HFFc6 (cell line): ENCODE measurements at regions not wholly inside any gene's neighbourhood (a gene's known extent, or its start where the extent isn't known, plus 50 kb on each side); places are given as distances from the start of the nearest gene placed in this dataset.

Experiments
- DNase-seq: peaks from one replicate; pipeline ENCODE4 v3.0.0-alpha.2; 2018
- H3K27ac Mint-ChIP-seq: 2 replicates; pipeline ENCODE4 v1.8.0; 2020; ENCODE audit warnings: mild to moderate bottlenecking, mixed read lengths
- H3K27me3 Mint-ChIP-seq: 2 replicates; pipeline ENCODE4 v1.8.0; 2021; ENCODE audit warnings: mild to moderate bottlenecking, moderate library complexity, mixed read lengths; ENCODE audit not compliant: insufficient read depth
- H3K36me3 Mint-ChIP-seq: 2 replicates; pipeline ENCODE4 v1.8.0; 2021; ENCODE audit warnings: low read depth, mixed read lengths
- H3K4me1 Mint-ChIP-seq: 2 replicates; pipeline ENCODE4 v1.8.0; 2020; ENCODE audit warnings: low read depth, mixed read lengths
- H3K4me3 Mint-ChIP-seq: 2 replicates; pipeline ENCODE4 v1.8.0; 2020; ENCODE audit warnings: mild to moderate bottlenecking, moderate library complexity, mixed read lengths
- H3K9me3 Mint-ChIP-seq: 2 replicates; pipeline ENCODE4 v1.8.0; 2020; ENCODE audit warnings: mild to moderate bottlenecking, mixed read lengths
- CTCF ChIP-seq: fragments of 200-600 bp; sonication (generic); IDR thresholded peaks from 2 replicates; pipeline ENCODE4 v1.5.0; 2021; ENCODE audit warnings: antibody characterized with exemption, mild to moderate bottlenecking

DNA sequence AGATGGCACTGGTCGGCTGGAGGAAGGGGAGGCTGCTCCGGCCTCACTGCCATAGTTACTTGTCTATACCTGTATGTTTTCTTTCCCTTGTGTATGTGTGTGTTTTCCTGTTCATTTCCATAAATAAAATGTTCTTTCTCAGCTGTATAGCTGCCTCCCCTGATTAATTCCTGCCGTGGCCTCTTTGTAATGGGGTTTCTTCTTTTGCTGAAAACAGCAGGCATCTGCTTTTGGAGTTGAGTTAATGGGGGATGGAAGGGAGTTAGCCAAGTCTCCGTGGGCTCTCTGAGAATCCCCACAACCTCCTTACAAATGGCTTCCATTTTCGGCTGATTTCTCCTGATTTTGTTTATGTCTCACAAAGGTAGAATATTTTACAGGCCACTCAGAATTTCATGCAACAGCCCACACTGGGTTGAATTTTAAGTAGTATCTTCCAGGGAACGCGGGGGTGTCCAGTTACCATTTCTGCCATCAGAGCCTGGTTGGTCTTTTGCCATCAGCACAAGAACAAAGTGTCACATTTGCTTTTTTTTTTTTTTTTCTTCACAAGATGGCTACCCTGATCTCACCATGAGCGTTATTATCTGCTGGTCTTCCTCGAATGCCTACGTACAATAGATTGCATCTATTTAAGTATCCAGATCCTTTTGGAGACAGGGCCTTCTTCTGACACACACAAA is 88.1 kb upstream of the NRP1 start:
- peak overlapping the region; percentile 69; the same call in 1 of the 2 replicates for H3K27ac Mint-ChIP-seq
- DNase-seq = no peak
- no peaks in the 10 kb centered on the region for H3K27me3 Mint-ChIP-seq

DNA sequence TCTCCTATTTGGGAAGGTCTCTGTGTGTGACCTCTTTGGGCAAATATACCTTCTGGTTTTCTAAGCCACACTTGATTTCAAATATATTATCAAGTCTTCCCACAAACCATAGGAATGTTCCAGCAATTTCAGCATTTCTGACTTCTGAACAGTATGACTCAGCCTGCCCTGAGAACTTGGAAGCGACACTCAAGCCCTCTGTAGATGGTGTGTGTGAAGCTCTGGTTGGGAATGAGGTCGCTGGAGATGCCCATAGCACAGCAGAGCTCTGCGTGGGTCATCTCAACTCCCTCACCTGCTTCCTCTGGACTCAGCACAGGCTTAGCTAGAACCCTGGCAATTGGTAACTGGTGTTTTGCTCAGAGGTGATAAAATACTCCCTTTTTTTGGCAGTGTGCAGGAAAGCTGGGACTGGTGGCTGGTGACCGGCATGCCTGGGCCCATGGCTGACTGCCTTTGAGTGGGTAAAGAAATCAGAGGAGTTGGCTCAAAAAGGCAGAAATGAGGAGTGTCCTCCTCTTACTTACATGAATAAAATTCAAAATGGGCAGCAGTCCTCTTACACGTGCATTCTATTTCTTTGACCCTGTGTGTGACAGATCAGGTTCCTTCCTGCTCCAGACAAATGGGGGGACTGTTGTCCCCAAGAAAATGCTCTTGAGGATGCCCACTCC is 87.5 kb upstream of the NRP1 start:
- Mint-ChIP-seq H3K4me3 (no peak overlapping the region), H3K36me3 (no peaks in the 10 kb centered on the region), H3K9me3 (no peaks in the 10 kb centered on the region), H3K27me3 (no peaks in the 10 kb centered on the region), H3K27ac (peak overlapping the region; percentile 69), H3K4me1 (peaks cover 36% of the 10 kb centered on the region)
- peak; percentile 86 for DNase-seq
- TF ChIP-seq CTCF = no peak

More for the DNA sequence above, 88.1 kb upstream of the NRP1 start:
- no peak for TF ChIP-seq CTCF
- Mint-ChIP-seq H3K9me3 (no peaks in the 10 kb centered on the region), H3K4me1 (peaks cover 36% of the 10 kb centered on the region), H3K4me3 (no peak overlapping the region), H3K36me3 (no peaks in the 10 kb centered on the region)

GRCh38 chr10:33419311-33419710 is 84.8 kb upstream of the NRP1 start:
- DNase-seq = no peak
- no peak overlapping the region for H3K4me3 Mint-ChIP-seq
- H3K27me3 Mint-ChIP-seq = no peaks in the 10 kb centered on the region
- H3K9me3 Mint-ChIP-seq = no peaks in the 10 kb centered on the region
- no peaks in the 10 kb centered on the region for H3K36me3 Mint-ChIP-seq
- TF ChIP-seq CTCF = no peak
- H3K27ac Mint-ChIP-seq = no peak overlapping the region
- H3K4me1 Mint-ChIP-seq = peaks cover 44% of the 10 kb centered on the region

DNA sequence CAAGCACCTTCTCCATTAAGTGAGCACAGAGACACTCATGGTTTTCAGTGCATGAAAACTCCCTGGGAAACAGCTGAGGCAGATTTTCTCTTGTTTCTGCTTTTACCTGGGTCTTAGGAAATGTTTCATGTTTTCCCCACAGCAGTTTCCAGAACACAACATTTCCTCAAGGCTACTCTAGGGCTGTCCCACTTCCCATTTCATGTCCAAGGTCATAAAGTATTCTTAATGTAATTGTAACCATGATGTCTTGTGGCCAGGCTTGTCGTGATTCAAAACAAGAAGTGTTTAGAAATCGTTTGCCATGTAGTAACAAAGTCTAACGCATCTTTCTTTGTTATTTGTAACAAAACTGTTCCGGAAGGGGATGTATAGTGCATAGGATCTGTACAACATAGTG is 83.8 kb upstream of the NRP1 start:
- H3K4me1 Mint-ChIP-seq = peaks cover 51% of the 10 kb centered on the region
- H3K4me3 Mint-ChIP-seq = no peak overlapping the region
- no peak for DNase-seq

DNA sequence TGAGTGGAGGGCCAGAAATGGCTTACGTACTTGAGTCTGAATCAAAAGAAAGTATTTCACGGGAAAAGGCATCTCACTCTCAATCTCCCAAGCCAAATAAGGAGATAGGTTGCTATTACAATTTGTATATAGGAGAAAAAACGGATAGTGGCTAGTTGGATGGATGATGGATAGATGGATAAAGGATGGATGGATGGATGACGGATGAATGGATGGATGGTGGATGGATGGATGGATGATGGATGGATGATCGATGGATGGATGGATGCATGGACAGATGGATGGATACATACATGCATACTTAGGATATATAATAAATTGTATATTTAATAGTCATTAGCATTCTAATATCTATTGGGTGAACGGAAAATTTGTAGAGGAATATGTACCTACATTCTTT is 82.2 kb upstream of the NRP1 start:
- Mint-ChIP-seq H3K9me3 (no peaks in the 10 kb centered on the region), H3K27ac (no peak overlapping the region), H3K4me3 (no peak overlapping the region), H3K27me3 (no peaks in the 10 kb centered on the region; the same call in 1 of the 2 replicates), H3K36me3 (no peaks in the 10 kb centered on the region), H3K4me1 (peaks cover 56% of the 10 kb centered on the region)
- DNase-seq = no peak
- TF ChIP-seq CTCF = no peak

More for the DNA sequence above, 83.8 kb upstream of the NRP1 start:
- Mint-ChIP-seq H3K27me3 (no peaks in the 10 kb centered on the region), H3K27ac (no peak overlapping the region), H3K9me3 (no peaks in the 10 kb centered on the region), H3K36me3 (no peaks in the 10 kb centered on the region)
- TF ChIP-seq CTCF = no peak
